Activated CD4-positive, CD25-positive, alpha-beta regulatory T cell treated with anti-CD3 and anti-CD28 coated beads, Interleukin-2, amount 50 U/mL, for 24 hours (primary cell): ENCODE measurements at regions not wholly inside any gene's neighbourhood (a gene's known extent, or its start where the extent isn't known, plus 50 kb on each side); places are given as distances from the start of the nearest gene placed in this dataset.

ENCODE experiments used
- ATAC-seq, 2 donors: fragments of 150-1000 bp; cut with Tn5 transposase; one replicate each; pipeline ENCODE4 v1.10.0; 2021; ENCODE audit warnings: mild to moderate bottlenecking in 1 of 2, moderate library complexity in 1 of 2

- ATAC-seq, result no peak
Measured at GRCh38 chr2:172370821-172371455, 56.4 kb upstream of the ITGA6 start.

- ATAC-seq, result no peak
Measured at GRCh38 chr2:172372436-172372835, 55.0 kb upstream of the ITGA6 start.

- ATAC-seq, result no peak
Measured at GRCh38 chr2:172373076-172373475, 54.3 kb upstream of the ITGA6 start.

GRCh38 chr2:172373766-172374165, 53.6 kb upstream of the ITGA6 start:
- ATAC-seq, result no peak

- ATAC-seq, result no peak
Measured at GRCh38 chr2:172374318-172375240, 52.8 kb upstream of the ITGA6 start.

- no peak for ATAC-seq
Measured at GRCh38 chr2:172375251-172375650, 52.1 kb upstream of the ITGA6 start.

GRCh38 chr2:172376016-172376415, 51.4 kb upstream of the ITGA6 start:
- ATAC-seq, result no peak

GRCh38 chr2:172376505-172377125, 50.8 kb upstream of the ITGA6 start:
- ATAC-seq, result no peak

- no peak for ATAC-seq
Measured at GRCh38 chr2:172377408-172377807, 50.0 kb upstream of the ITGA6 start.
